ENCODE measurements at regions not wholly inside any gene's neighbourhood (a gene's known extent, or its start where the extent isn't known, plus 50 kb on each side); places are given as distances from the start of the nearest gene placed in this dataset.
"Not testable (repeated sequence)": the region's sequence is repeated elsewhere in the genome, so short reads cannot be mapped to it uniquely, and the experiment has no call there.

DNA sequence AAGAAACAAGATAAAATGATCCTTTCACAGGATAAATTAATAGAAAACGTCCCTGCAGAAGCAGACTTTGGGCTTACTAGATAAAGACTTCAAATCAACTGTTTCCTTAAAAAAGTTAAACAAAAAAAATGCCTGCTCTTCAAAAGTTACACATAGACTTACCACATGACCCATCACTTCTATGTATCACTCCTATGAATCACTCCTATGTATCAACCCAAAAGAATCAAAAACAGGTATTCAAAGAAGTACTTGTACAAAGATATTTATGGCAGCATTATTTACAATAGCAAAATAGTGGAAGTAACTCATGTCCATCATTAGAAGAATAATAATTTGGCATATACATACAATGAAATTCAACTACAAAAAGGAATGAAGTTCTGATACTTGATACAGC, 56.3 kb upstream of the PRDM9 start:
- DNase-seq (ENCODE audit: low read depth in 4 of 4, low spot score in 2 of 4) = no peak

DNA sequence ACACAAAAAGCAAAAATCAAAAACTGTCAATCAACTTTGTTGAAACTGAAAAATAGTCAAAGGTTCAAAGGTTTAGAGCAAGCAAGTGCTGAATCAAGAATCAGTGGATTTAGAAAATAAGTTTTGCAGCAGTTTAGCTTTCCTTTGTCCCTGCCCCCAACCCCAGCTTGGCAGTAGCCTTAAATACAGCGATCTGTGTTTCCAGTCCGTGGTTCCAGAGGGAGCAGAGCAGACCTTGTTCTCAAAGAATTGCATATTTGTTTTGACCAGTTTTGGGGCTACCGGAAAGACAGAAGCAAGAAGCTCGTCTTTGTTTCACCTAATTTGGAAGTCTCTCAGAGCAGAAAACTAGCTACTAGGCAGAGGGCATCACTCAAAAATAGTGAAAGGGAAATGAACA, 57.2 kb upstream of the PRDM9 start:
- no peak for DNase-seq (ENCODE audit: low read depth in 4 of 4, low spot score in 2 of 4)

DNA sequence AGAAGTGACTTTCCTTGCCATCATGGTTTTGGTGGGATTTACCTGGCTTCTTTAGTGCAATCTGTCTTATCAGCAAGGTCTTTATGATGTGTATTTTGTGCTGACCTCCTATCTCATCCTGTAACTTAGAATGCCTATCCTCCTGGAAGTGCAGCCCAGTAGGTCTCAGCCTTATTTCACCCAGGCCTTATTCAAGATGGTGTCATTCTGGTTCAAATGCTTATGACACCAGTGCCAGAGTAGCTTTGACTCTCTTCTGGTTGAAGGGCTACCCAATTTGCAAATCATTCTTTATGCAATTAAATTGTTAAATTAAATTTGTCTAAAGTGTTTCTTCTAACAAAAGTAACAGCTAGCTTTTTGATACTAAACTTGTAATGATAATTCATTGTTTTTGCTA, 58.8 kb upstream of the PRDM9 start:
- DNase-seq (ENCODE audit: low read depth in 4 of 4, low spot score in 2 of 4) = no peak

DNA sequence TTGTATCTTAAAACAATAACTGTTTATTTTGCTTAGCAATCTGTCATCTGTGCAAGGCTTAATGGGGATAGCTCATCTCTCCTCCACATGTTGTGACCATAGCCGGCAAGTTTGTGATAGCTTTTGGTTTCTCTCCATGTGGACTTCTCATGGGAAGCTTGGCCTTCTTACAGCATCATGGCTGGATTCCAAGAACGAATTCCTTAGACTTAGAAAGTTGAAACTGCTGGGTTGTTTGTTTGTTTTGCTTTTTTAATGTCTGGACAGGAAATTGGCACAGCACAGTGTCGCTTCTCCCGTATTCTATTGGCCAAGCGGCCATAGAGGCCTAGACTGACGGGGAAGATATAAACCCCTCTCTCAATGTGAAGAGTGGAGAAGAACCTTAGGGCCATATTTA, 61.0 kb upstream of the PRDM9 start:
- peak in 2 of 4 donors; percentile 15 to 16 for DNase-seq (ENCODE audit: low read depth in 4 of 4, low spot score in 2 of 4)

DNA sequence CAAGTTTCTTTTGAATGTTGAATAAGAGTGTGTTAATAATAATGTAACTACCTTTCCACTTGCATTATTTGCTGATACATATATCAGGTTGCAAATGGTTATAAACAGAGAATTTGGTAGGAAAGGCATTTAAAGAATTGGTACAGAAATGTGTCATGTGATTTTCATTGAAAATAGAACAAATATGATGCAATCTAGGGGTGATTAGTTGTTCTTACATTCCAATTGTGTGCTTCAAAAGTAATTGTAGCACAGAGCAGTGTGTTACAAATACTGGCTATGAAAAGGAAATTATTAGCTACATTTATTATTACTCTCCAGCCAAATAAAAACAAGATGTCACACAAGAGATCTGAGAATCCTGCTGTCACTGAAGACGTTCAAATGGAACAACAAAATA, 61.8 kb upstream of the PRDM9 start:
- no peak for DNase-seq (ENCODE audit: low read depth in 4 of 4, low spot score in 2 of 4)

DNA sequence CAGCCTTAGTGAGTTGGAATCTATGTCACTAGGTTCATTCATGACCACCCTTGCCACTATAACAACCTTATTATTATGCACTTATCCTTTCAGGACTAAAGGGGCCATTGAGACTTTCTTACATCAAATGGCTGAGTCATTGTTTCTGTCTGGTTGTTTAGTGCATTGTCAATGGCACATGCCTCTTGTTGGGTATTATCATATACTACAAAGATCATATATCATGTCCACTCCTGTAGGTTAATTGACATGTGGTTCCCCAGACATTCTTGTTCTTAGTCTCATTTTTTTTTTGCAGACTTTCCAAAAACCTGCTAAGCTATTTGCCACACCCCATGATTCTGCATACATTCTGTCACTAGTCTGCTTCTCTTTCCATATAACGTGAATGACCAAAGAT, 66.7 kb upstream of the PRDM9 start:
- DNase-seq (ENCODE audit: low read depth in 4 of 4, low spot score in 2 of 4) = no peak

DNA sequence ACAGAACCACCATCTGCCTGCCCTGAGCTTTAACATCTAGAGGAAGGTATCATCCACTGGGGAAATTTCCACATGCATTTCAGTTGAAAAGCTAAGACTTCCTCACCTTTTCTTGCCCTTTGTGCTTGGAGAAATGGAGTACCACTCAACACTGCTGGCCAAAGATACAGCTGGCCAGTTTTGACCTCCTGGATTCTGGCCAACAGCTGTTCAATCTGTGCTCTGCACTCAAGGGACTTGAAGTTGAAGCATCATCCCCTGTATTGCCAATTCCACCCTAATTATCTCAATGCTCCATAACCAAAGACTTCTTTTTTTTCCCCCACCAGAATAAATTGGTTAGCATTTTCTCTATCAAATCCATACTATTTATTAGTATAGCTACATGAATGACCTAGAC, 70.4 kb upstream of the PRDM9 start:
- no peak for DNase-seq (ENCODE audit: low read depth in 4 of 4, low spot score in 2 of 4)

DNA sequence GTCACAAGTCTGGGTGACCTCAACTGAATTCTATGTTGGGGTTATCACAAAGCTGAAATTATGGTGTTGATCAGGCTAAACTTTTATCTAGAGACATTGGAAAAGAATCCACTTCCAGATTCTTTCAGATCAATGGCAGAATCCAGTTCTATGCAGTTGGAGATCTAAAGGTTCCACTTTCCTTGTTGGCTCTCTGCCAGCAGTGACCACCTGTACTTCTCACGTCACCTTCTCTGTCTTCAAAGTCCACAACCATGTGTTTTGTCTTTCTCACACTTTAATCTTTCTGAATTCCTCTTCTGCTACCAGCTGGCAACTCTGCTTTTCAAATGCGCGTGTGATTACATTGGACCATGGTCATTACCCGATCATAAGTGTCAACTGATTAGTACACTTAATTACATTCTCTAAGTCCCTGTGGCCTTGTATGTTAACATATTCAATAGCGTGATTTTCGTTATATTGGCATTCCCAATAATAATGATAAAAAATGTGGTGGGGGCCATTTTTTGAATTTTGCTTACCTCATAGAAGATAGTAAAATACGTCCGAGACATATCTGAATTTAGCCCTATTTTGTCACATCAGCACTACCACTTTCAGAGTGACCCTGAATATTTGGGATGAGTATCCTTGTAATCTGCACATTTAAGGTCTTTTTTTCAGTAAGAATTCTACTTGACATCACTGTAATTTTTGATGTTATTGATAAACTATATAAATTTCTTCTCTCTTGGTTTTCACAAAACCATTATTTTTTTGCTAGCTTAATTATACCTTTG, 73.7 kb upstream of the PRDM9 start:
- DNase-seq (ENCODE audit: low read depth in 4 of 4, low spot score in 2 of 4) = no peak

DNA sequence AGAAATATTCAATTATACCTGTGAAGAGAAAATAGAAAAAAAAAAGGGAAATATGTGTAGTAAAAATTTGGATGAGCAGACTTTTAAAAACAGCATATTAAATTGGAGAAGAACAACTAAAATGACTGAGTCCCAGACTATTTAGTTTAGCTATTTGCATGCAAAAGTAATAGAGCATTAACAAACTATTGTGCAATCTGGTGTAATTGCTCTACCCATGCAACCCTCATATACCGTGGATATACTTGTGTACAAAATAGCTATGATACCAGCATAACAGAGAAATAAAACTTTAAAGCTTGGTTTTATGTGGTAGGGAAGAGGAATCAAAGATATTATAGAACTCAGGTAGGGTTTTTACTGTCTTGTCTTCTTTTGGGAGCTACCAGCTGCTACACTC, 78.7 kb upstream of the PRDM9 start:
- DNase-seq (ENCODE audit: low read depth in 4 of 4, low spot score in 2 of 4) = no peak

DNA sequence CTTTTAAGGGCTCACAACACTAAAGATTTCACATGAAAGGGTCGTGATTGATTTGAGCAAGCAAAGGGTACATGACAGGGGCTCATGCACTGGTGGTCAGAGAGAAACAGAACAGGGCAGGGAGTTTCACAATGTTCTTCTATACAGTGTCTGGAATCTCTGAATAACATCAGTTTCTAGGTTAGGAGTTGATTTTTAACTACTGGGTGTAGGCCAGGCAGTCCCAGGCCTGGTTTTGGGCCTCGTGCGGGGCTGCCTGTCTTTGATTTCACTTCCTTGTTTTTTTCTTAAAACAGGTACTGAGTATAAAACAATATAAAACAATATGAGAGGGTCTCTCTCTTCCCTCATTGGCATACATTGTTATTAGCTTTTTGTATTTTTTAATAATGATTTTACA, 87.2 kb upstream of the PRDM9 start:
- not testable (repeated sequence) for DNase-seq (ENCODE audit: low read depth in 4 of 4, low spot score in 2 of 4)

DNA sequence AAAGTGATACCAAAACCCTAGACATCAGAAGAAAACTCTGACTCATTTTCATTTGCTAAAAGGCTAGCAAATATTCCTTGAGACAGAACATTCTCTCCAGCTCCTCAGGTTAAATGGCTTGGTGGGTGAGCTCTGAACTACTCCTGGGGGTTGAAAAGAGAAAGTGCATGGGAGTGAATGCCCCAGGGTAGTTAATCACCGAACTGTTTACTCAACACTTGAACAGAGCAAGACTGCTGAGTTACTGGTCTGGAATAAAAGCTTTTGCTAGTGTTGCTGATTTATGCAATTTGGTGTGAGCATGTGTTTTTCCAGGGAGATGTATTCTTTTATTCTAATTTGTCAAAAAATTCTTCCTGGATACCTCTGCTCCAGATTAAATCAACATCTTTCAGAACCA, 88.3 kb upstream of the PRDM9 start:
- peak in 3 of 4 donors; percentile 18 to 31 (median 29) for DNase-seq (ENCODE audit: low read depth in 4 of 4, low spot score in 2 of 4)

DNA sequence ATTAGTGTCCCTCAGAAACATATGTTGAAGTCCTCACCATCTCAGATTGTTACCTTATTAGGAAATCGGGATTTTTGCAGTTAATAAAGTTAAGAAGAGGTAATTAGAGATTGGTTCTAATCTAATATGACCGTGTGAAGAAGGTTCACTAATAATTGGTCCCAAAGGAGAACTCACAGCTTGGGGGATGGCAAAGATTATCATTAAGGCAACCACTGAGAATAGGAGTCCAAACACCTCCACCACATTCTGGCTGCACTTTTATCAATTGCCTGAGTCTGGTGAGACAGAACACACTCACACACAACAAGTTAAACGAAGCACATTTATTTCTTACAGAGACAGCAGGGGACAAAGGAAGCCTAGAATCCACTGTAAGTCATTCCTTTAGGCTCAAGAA, 94.9 kb upstream of the PRDM9 start:
- DNase-seq (ENCODE audit: low read depth in 4 of 4, low spot score in 2 of 4) = no peak

DNA sequence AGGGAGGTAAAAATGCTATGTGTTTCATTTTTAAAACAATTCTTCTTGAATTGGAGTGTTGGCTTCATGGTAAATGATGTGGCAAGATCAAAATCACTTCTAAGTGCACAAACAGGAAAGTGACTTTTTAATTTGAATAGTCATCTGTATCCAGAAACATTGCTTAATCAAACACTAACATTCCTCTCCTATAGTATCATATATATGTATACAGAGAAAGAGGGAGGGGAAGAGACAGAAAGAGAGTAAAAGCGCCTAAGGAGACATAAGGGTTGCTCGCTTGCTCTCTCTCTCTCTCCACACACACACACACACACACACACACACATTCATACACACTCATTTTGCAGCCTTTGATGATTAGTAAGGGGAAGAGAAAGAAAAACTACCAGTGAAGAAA, 95.4 kb upstream of the PRDM9 start:
- DNase-seq (ENCODE audit: low read depth in 4 of 4, low spot score in 2 of 4) = no peak

DNA sequence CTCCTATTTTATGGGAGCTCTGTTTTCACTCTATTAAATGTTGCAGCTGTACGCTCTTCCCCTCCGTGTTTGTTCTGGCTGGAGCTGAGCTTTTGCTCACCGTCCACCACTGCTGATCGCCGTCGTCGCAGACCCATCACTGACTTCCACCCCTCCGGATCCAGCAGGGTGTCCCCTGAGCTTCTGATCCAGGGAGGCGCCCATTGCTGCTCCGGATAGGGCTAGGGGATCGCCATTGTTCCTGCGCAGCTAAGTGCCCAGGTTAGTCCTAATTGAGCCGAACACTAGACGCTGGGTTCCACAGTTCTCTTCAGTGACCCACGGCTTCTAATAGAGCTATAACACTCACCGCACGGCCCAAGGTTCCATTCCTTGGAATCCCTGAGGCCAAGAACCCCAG, 96.2 kb upstream of the PRDM9 start:
- no peak for DNase-seq (ENCODE audit: low read depth in 4 of 4, low spot score in 2 of 4)

DNA sequence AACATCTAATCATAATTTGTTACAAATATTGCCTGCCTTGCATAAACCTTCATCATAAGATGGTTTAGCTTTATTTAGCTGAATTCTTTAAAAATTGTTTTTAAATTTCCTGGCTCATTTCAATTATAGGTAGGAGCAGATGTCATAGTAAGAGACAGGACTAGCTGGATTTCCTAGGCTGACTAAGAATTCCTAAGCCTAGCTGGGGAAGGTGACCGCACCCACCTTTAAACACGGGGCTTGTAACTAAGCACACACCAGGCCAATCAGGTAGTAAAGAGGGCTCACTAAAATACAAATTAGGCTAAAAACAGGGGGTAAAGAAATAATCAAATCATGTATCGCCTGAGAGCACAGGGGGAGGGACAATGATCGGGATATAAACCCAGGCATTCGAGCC, 96.6 kb upstream of the PRDM9 start:
- not testable (repeated sequence) for DNase-seq (ENCODE audit: low read depth in 4 of 4, low spot score in 2 of 4)

DNA sequence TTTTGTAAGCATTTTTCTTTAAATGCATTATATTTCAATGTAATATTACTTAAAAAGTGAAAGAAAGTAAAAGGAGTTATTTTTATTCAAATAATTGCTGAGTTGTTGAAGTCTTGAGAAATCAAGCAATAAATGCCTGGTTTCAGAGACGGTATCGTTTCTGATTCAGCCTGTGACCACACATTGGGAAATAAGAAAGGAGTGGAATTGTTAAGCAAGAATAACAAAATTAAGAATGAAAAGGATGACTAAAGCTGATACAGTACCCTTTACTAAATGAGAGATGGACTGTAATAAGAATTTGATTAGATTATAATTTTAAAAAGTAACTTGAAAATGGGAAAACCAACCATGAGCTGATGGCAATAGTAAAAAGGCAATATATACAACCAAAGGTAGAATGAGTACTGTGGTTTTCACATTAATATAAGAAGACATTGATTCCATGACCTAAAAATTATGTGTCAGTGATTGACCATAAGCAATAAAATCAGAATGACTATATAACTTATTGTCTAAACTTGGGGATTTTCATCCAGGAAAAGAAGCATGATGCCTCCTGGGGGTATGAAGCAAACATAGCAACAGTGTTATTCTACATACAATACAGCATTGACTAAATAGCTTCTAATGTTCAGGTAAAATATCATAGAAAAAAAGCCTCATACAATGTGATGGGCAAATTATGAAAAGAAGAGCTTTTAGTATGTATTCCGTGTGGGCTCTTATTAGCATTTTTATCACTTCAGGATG, 101.9 kb upstream of the PRDM9 start:
- DNase-seq (ENCODE audit: low read depth in 4 of 4, low spot score in 2 of 4) = no peak

DNA sequence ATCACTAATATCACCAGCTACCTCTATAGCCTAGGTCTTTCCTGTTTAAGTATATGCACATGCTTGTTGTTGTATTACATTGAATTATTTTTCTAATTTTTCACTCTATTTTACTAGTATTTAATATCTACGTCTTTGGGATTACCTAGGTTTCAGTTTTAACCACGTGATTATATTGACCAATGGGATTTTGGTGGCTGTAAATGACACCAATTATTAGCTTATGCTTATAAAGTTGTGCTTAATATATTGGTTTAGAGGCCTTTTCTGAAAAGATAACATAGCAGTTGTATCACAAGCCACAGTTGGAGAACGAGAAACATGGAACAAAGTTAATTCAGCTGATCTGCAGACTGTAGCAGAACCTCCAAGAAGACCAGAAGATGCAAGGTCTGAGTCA, 104.8 kb upstream of the PRDM9 start:
- no peak for DNase-seq (ENCODE audit: low read depth in 4 of 4, low spot score in 2 of 4)

DNA sequence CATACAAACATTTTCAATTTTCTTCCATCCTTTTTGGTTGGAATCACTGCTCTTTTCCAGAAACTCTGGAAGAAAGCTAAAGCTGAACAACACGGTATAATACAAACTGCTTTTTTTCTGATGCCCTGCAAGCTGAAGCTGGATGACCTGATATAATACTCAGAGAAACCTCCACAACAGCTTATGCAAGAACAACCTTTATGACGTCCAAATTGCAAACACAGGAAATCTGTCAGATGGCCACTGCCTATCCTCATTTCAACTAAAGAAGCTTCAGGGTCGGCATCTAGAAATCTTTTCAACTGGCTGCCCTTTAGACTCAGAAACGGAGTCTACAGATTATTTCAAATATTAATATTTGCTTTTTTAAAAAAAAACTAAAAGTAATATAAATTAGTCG, 106.5 kb upstream of the PRDM9 start:
- no peak for DNase-seq (ENCODE audit: low read depth in 4 of 4, low spot score in 2 of 4)

DNA sequence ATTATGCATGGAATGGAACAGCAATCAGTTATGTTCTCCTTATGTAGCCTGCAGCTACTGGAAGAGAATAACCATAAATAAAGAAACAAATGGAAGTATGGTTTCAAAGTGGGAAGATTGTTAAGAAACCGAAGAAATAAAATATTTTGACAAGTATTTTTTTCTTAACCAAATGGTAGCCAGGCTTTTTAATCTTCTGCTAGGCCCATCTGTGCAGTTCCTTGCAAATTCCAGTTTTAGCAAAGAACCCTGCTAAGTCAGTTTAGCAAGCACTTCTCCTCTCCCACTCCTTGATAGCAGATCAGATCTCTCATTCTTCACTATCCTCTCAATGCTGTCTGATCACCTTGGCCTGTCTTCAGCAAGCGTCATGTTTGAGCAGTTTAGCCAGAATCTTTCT, 111.1 kb upstream of the PRDM9 start:
- no peak for DNase-seq (ENCODE audit: low read depth in 4 of 4, low spot score in 2 of 4)

DNA sequence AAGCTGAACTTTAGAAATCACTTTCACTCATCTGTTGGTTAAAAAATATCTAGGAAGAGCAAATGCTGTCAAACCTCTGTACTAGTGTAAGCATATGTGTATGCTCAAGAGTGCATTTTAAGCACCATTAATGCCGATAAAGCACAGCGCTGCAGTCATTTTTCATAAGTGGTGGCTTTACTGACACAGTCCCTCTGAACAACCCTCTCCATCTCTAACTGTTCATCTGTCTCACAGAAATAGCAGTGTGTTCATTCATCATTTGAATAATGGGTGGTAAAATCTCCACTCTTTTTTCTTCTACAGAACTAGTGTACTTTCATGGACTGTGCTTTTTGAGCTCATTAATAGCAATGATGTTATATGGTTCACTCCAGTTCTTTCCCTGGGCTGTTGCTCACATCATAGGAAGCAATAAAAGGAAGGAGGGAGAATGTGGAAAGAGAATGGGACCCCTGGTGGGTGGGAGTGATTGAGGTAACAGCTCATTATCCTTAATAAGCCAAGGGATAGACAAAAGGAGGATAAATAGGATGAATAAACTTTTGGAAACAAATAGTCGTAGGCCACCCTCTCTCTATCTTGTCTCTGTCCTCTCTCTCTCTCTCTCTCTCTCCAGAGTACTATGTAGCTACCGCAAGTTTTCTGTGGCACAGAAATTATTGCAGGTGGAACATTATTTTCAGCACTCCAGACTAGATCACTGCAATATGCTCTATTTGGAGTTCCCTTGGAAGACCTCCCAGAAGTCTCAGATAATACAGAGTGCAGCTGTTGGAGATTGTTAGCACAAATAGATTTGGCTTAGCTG, 117.9 kb upstream of the PRDM9 start:
- DNase-seq (ENCODE audit: low read depth in 4 of 4, low spot score in 2 of 4) = peak in 1 of 4 donors; percentile 28

DNA sequence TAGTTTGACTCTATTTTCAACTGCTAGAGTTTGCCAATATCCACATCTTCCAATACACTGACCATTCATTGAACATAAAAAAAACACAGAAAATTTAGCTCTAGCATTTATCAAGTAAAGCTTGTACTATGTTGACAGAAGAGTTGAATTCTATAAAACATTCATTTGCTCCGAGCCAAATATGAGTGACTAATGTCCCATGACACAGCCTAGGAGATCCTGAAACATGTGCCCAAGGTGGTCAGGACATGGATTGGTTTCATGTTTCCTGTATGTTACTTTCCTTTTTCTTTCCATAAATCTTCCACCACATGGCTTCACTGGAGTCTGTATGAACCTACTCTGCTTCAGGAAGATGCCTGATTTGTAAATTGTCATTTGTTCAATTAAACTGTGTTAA, 122.4 kb upstream of the PRDM9 start:
- no peak for DNase-seq (ENCODE audit: low read depth in 4 of 4, low spot score in 2 of 4)

DNA sequence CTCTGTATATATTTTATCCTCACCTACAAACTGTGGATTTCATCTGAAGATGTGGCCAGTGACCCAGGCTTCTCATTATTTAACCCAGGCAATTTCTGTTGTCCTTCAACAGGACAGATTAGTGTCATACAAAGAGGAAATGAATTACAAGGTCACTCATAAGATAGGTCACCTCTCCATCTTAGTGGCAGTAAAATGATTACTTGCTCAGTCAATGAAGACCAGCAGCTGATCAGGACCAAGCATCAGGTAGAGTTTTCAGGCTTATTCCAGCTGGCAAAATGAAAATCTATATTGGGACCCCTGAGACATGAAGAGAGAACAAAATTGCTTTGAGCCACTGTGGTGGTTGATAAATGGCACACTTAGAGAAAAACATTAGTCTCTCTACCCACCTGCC, 135.2 kb upstream of the PRDM9 start:
- DNase-seq (ENCODE audit: low read depth in 4 of 4, low spot score in 2 of 4) = no peak

Measured in left renal cortex interstitium (tissue), 4 donors.